K562 (cell line): ENCODE measurements at regions not wholly inside any gene's neighbourhood (a gene's known extent, or its start where the extent isn't known, plus 50 kb on each side); places are given as distances from the start of the nearest gene placed in this dataset.

ENCODE experiments used
- ATAC-seq: fragments of 200-7000 bp; cut with Tn5 transposase; 3 replicates; pipeline ENCODE4 v1.9.1; 2020; ENCODE audit warnings: moderate library complexity
- BruUV-seq: library from RNA; stranded (reverse); fragments of 400-500 nt; replicated peaks from 2 replicates; lab custom pipeline; 2021; lab: Mats Ljungman, UMichigan
- CTCF ChIA-PET: fragments of 300-600 bp; formaldehyde crosslinking; extraction: SDS; loops from one replicate; lab custom pipeline; 2021; ENCODE audit warnings: low intra/inter-chr PET ratio; lab: Yijun Ruan, JAX
- POLR2A ChIA-PET: fragments of 300-600, 350-650 bp; sonication (Branson Sonifier 250); formaldehyde crosslinking; extraction: SDS; loops from one replicate; lab custom pipeline; 2021; ENCODE audit warnings: antibody characterized with exemption, inconsistent platforms; lab: Yijun Ruan, JAX
- DNase-seq, 4 experiments: peaks; one replicate each; pipeline versions ENCODE4 v3.0.0 to v3.0.0-alpha.2; 2011 to 2018; ENCODE audit warnings: low spot score in 3 of 4, mixed read lengths in 3 of 4; ENCODE audit errors: extremely low read depth in 1 of 4
- FAIRE-seq: peaks from 2 replicates; lab custom pipeline; 2011; peaks lifted over from hg19 to GRCh38; lab: Jason Lieb, UNC
- H2AFZ ChIP-seq: 2 replicates; pipeline ENCODE4 v1.6.0; 2011; ENCODE audit warnings: low read depth, low read length, control low read depth, inconsistent platforms
- H3K27ac ChIP-seq: fragments of 200-600 bp; 3 replicates; pipeline ENCODE4 v1.8.0; 2011; ENCODE audit warnings: low read depth, mild to moderate bottlenecking, control low read depth, inconsistent platforms, low read length, moderate library complexity, mixed read lengths; ENCODE audit errors: extremely low read depth
- H3K27me3 ChIP-seq, 2 experiments: fragments of 300-600 bp in 1 of 2; 2 replicates in 1 of 2; 3 replicates in 1 of 2; pipeline versions ENCODE4 v1.6.0 to v1.8.0; 2011; ENCODE audit warnings: inconsistent platforms in 2 of 2, low read length in 2 of 2, mild to moderate bottlenecking in 1 of 2, mixed read lengths in 1 of 2, moderate library complexity in 1 of 2; ENCODE audit not compliant: control insufficient read depth in 2 of 2, insufficient read depth in 2 of 2
- H3K36me3 ChIP-seq: fragments of 300-600 bp; 3 replicates; pipeline ENCODE4 v1.8.0; 2011; ENCODE audit warnings: mild to moderate bottlenecking, low read length, inconsistent platforms; ENCODE audit not compliant: control insufficient read depth, insufficient read depth
- H3K4me1 ChIP-seq, 2 experiments: fragments of 200-600 bp in 1 of 2; replicated peaks in 1 of 2; 2 replicates in 1 of 2; 3 replicates in 1 of 2; pipeline versions ENCODE4 v1.5.1 to v1.8.0; 2011; ENCODE audit warnings: inconsistent platforms in 2 of 2, low read length in 2 of 2, mild to moderate bottlenecking in 1 of 2, mixed read lengths in 1 of 2, moderate library complexity in 1 of 2; ENCODE audit not compliant: control insufficient read depth in 2 of 2, insufficient read depth in 2 of 2
- H3K4me2 ChIP-seq: 2 replicates; pipeline ENCODE4 v1.6.1; 2011; ENCODE audit warnings: low read length, control low read depth, inconsistent platforms, mixed read lengths; ENCODE audit not compliant: insufficient read depth
- H3K4me3 ChIP-seq: fragments of 200-600 bp; sonication (generic), shearing (Covaris generic); 2 replicates; pipeline ENCODE4 v1.5.1; 2016; ENCODE audit warnings: control low read depth, inconsistent platforms
- H3K79me2 ChIP-seq: fragments of 200-600 bp; 3 replicates; pipeline ENCODE4 v1.8.0; 2011; ENCODE audit warnings: low read length, inconsistent platforms; ENCODE audit not compliant: control insufficient read depth, insufficient read depth
- H3K9ac ChIP-seq, 2 experiments: 2 replicates each; pipeline versions ENCODE4 v1.6.0 to v1.6.1; 2011; ENCODE audit warnings: low read depth in 2 of 2, low read length in 2 of 2, control low read depth in 1 of 2, inconsistent platforms in 1 of 2, mild to moderate bottlenecking in 1 of 2, mixed read lengths in 1 of 2; ENCODE audit not compliant: insufficient read depth in 1 of 2
- H3K9me1 ChIP-seq: one replicate; pipeline ENCODE4 v1.6.0; 2011; ENCODE audit warnings: inconsistent platforms, mild to moderate bottlenecking, low read length, moderate library complexity; ENCODE audit not compliant: control insufficient read depth, insufficient read depth
- H3K9me3 ChIP-seq: replicated peaks from 2 replicates; pipeline ENCODE4 v1.5.1; 2011; ENCODE audit warnings: low read depth, low read length, inconsistent platforms; ENCODE audit not compliant: control insufficient read depth, insufficient read depth
- H4K20me1 ChIP-seq: replicated peaks from 2 replicates; pipeline ENCODE4 v1.6.1; 2011; ENCODE audit warnings: low read length, inconsistent platforms, mixed read lengths; ENCODE audit not compliant: control insufficient read depth, insufficient read depth
- CREM ChIP-seq: IDR thresholded peaks from 2 replicates; pipeline ENCODE4 v1.6.1; 2014; ENCODE audit warnings: antibody characterized with exemption, low read depth
- DMBX1 ChIP-seq: fragments of 250-450 bp; sonication (Bioruptor Pico); IDR thresholded peaks from 2 replicates; pipeline ENCODE4 v1.8.0; 2022; ENCODE audit warnings: inconsistent platforms, mild to moderate bottlenecking, moderate library complexity, borderline replicate concordance
- FOXJ3 ChIP-seq: sonication (generic); formaldehyde crosslinking; IDR thresholded peaks from 2 replicates; pipeline ENCODE4 v1.4.0; 2020; ENCODE audit warnings: mild to moderate bottlenecking, missing genetic modification reagents
- GTF2F1 ChIP-seq: IDR thresholded peaks from 2 replicates; pipeline ENCODE4 v1.6.1; 2011; ENCODE audit warnings: low read depth, low read length, improper control_type of control experiment
- HMGN3 ChIP-seq: IDR thresholded peaks from 2 replicates; pipeline ENCODE4 v1.6.1; 2011; ENCODE audit warnings: borderline replicate concordance, low read depth, mild to moderate bottlenecking, mixed read lengths, low read length; ENCODE audit not compliant: insufficient read length; ENCODE audit errors: extremely low read depth
- IRF2 ChIP-seq: sonication (generic); formaldehyde crosslinking; IDR thresholded peaks from 2 replicates; pipeline ENCODE4 v1.8.1; 2022; ENCODE audit warnings: mild to moderate bottlenecking, missing genetic modification reagents
- LARP7 ChIP-seq: fragments of 450-650 bp; IDR thresholded peaks from 2 replicates; pipeline ENCODE4 v1.6.1; 2016
- PCBP1 ChIP-seq: fragments of 200-400 bp; formaldehyde crosslinking; IDR thresholded peaks from 2 replicates; pipeline ENCODE4 v1.6.1; 2018; ENCODE audit warnings: mild to moderate bottlenecking, low read depth, low read length; ENCODE audit not compliant: poor library complexity, severe bottlenecking
- SPI1 ChIP-seq: IDR thresholded peaks from 2 replicates; pipeline ENCODE4 v1.6.1; 2011; ENCODE audit warnings: low read depth, low read length, control low read depth, borderline replicate concordance
- ZBTB1 ChIP-seq: sonication (generic); formaldehyde crosslinking; IDR thresholded peaks from 2 replicates; pipeline ENCODE4 v1.8.1; 2023; ENCODE audit warnings: missing genetic modification reagents, low read depth, mild to moderate bottlenecking, borderline replicate concordance
- ZBTB43 ChIP-seq: sonication (generic); formaldehyde crosslinking; IDR thresholded peaks from 2 replicates; pipeline ENCODE4 v1.8.0; 2023; ENCODE audit warnings: mild to moderate bottlenecking, missing genetic modification reagents
- ZNF280B ChIP-seq: fragments of 250-450 bp; sonication (Bioruptor Pico); IDR thresholded peaks from 2 replicates; pipeline ENCODE4 v1.5.1; 2021; ENCODE audit warnings: mild to moderate bottlenecking
- ZNF282 ChIP-seq: sonication (generic); formaldehyde crosslinking; IDR thresholded peaks from 2 replicates; pipeline ENCODE4 v1.8.1; 2023; ENCODE audit warnings: missing genetic modification reagents
- ZNF644 ChIP-seq: fragments of 200-800 bp; sonication (Bioruptor generic); IDR thresholded peaks from 2 replicates; pipeline ENCODE4 v1.6.1; 2016; ENCODE audit warnings: low read depth, missing genetic modification characterization, missing compliant biosample characterization
- WGBS: fragments of 100-300 bp; shearing (Covaris generic); methylation state at CpG from one replicate; pipeline ENCODE4 v1.1.6; 2016; ENCODE audit warnings: low coverage, mixed read lengths; ENCODE audit not compliant: insufficient coverage; ENCODE audit errors: missing lambda C conversion rate; 5-methylcytosine and 5-hydroxymethylcytosine counted together
- in situ Hi-C: fragments of 300-500 bp; cut with MboI; formaldehyde crosslinking; loops from 4 replicates; pipeline ENCODE4 v1.15.0; 2018; ENCODE audit warnings: inconsistent platforms, mixed read lengths
- intact Hi-C: fragments of 100-400 bp; cut with micrococcal nuclease; formaldehyde crosslinking; loops from 2 replicates; pipeline ENCODE4 v1.14.2; 2022

- FAIRE-seq (no peak), ATAC-seq (no peak), DNase-seq (no peak)
- Histone ChIP-seq H3K4me1 (peaks cover 0 to 23% of the 10 kb centered on the region in 2 experiments; a peak in 4 of 5 replicates), H3K4me2 (no peak overlapping the region), H3K4me3 (no peak overlapping the region), H2AFZ (no peak overlapping the region), H4K20me1 (no peaks in the 10 kb centered on the region), H3K79me2 (no peaks in the 10 kb centered on the region), H3K9me3 (no peaks in the 10 kb centered on the region), H3K27ac (no peak overlapping the region), H3K9me1 (no peaks in the 10 kb centered on the region), H3K36me3 (no peaks in the 10 kb centered on the region), H3K27me3 (no peaks in the 10 kb centered on the region), H3K9ac (no peak overlapping the region)
- WGBS: 58% methylated on average over 3 of the region's 3 CpGs
- TF ChIP-seq ZNF280B (CRISPR knock-in tag): no peak
- no peak for TF ChIP-seq ZNF644 (tag)
- TF ChIP-seq IRF2 (CRISPR knock-in tag): no peak
- intact Hi-C loops: loop anchor here (5.0 kb wide), 1 partner anchor 60 kb away; the partner anchor contains the start of gene MBOAT1
- in situ Hi-C loops: loop anchor here (10.0 kb wide), 1 partner anchor 147 kb away; no protein-coding TSS in a partner anchor
- ChIA-PET POLR2A (interaction anchor here (0.6 to 1.0 kb wide), 3 partner anchors 38 to 241 kb away, joined by 3 to 4 read pairs (median 3); no protein-coding TSS in a partner anchor), CTCF (no interaction called here)
- BruUV-seq: no TSS peak
These were observed 59.5 kb upstream of the MBOAT1 start for GRCh38 chr6:20271818-20272217.

- intact Hi-C loops (loop anchor here (5.0 kb wide), 1 partner anchor 62 kb away; the partner anchor contains the start of gene MBOAT1), in situ Hi-C loops (loop anchor here (10.0 kb wide), 1 partner anchor 149 kb away; no protein-coding TSS in a partner anchor)
- FAIRE-seq (no peak), DNase-seq (no peak), ATAC-seq (no peak)
- Histone ChIP-seq H3K4me2 (no peak overlapping the region), H3K9ac (no peak overlapping the region), H3K4me3 (no peak overlapping the region), H3K27me3 (no peaks in the 10 kb centered on the region), H3K36me3 (no peaks in the 10 kb centered on the region), H4K20me1 (no peaks in the 10 kb centered on the region), H3K4me1 (peaks cover 0 to 15% of the 10 kb centered on the region in 2 experiments; a peak in 4 of 5 replicates), H3K9me1 (no peaks in the 10 kb centered on the region), H2AFZ (no peak overlapping the region), H3K79me2 (no peaks in the 10 kb centered on the region), H3K27ac (no peak overlapping the region), H3K9me3 (no peaks in the 10 kb centered on the region)
- ChIA-PET POLR2A (interaction anchor here (0.7 to 1.0 kb wide), 2 partner anchors 14 to 15 kb away, joined by 4 to 5 read pairs; no protein-coding TSS in a partner anchor), CTCF (interaction anchor here (0.7 kb wide), 1 partner anchor 255 kb away, joined by 3 read pairs; no protein-coding TSS in a partner anchor)
- no TSS peak for BruUV-seq
- WGBS: 31% methylated on average over 4 of the region's 4 CpGs
- TF ChIP-seq ZBTB43: no peak
- TF ChIP-seq ZNF282 (CRISPR knock-in tag): no peak
- no peak for TF ChIP-seq CREM
- TF ChIP-seq FOXJ3 (CRISPR knock-in tag): no peak
- TF ChIP-seq HMGN3: no peak
- TF ChIP-seq DMBX1 (CRISPR knock-in tag): no peak
- TF ChIP-seq ZBTB1 (CRISPR knock-in tag): no peak
- TF ChIP-seq GTF2F1: no peak
- TF ChIP-seq LARP7: no peak
- TF ChIP-seq PCBP1: no peak
- no peak for TF ChIP-seq SPI1
These were observed 61.9 kb upstream of the MBOAT1 start for GRCh38 chr6:20274137-20274536.
